Ishikawa (cell line): ENCODE measurements at regions not wholly inside any gene's neighbourhood (a gene's known extent, or its start where the extent isn't known, plus 50 kb on each side); places are given as distances from the start of the nearest gene placed in this dataset.

ENCODE experiments used
- CEBPB ChIP-seq: IDR thresholded peaks from 2 replicates; pipeline ENCODE4 v1.6.1; 2012
- CREB1 ChIP-seq: IDR thresholded peaks from 2 replicates; pipeline ENCODE4 v1.6.1; 2012; ENCODE audit warnings: low read depth
- EGR1 ChIP-seq: IDR thresholded peaks from 2 replicates; pipeline ENCODE4 v1.6.1; 2012
- EP300 ChIP-seq: IDR thresholded peaks from 2 replicates; pipeline ENCODE4 v1.6.1; 2012; ENCODE audit warnings: borderline replicate concordance
- FOXM1 ChIP-seq: IDR thresholded peaks from 2 replicates; pipeline ENCODE4 v1.6.1; 2012; ENCODE audit warnings: low read depth, borderline replicate concordance
- MAX ChIP-seq: IDR thresholded peaks from 2 replicates; pipeline ENCODE4 v1.6.1; 2012
- NFIC ChIP-seq: IDR thresholded peaks from 2 replicates; pipeline ENCODE4 v1.6.1; 2012
- RAD21 ChIP-seq: IDR thresholded peaks from 2 replicates; pipeline ENCODE4 v1.6.1; 2012; ENCODE audit warnings: low read depth
- REST ChIP-seq: IDR thresholded peaks from 2 replicates; pipeline ENCODE4 v1.6.1; 2012; ENCODE audit warnings: low read depth, mild to moderate bottlenecking
- TAF1 ChIP-seq: IDR thresholded peaks from 2 replicates; pipeline ENCODE4 v1.6.1; 2012; ENCODE audit warnings: low read depth, mild to moderate bottlenecking
- TCF12 ChIP-seq: IDR thresholded peaks from 2 replicates; pipeline ENCODE4 v1.6.1; 2012; ENCODE audit warnings: low read depth
- TEAD4 ChIP-seq: IDR thresholded peaks from 2 replicates; pipeline ENCODE4 v1.6.1; 2012
- USF1 ChIP-seq: IDR thresholded peaks from 2 replicates; pipeline ENCODE4 v1.6.1; 2012
- YY1 ChIP-seq: IDR thresholded peaks from 2 replicates; pipeline ENCODE4 v1.6.1; 2012; ENCODE audit warnings: low read depth
- ZBTB7A ChIP-seq: IDR thresholded peaks from 2 replicates; pipeline ENCODE4 v1.6.1; 2012; ENCODE audit warnings: low read depth

- no peak for TF ChIP-seq TAF1
- TF ChIP-seq RAD21, result no peak
- TF ChIP-seq TCF12, result no peak
- no peak for TF ChIP-seq REST
- TF ChIP-seq EGR1, result no peak
- no peak for TF ChIP-seq EP300
- TF ChIP-seq TEAD4, result no peak
- no peak for TF ChIP-seq FOXM1
- TF ChIP-seq NFIC, result no peak
- no peak for TF ChIP-seq CREB1
- no peak for TF ChIP-seq ZBTB7A
- no peak for TF ChIP-seq CEBPB
- TF ChIP-seq USF1, result no peak
- TF ChIP-seq MAX, result no peak
Measured at GRCh38 chr10:121036431-121036830, 185.3 kb downstream of the WDR11 start.

DNA sequence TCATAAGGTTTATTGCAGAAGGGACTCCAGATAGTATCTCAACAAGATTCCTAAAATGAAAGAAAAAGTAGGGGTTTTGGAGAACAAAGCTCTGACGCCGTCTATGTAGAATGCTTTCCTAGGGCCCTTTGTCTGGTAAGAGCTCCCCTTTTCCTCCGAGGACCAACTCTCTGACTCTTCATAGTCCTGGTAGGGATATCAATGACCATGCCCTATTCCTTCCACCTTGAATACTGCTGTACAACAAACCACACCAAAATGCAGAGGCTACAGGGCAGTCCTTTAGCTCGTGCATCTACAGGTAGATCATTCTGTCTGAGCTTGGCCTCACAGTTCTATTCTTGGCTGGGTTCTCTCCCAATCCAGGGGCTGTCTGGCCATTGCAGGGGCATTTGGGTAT is 190.3 kb downstream of the WDR11 start:
- TF ChIP-seq MAX (no peak), RAD21 (no peak), FOXM1 (no peak), ZBTB7A (no peak), CREB1 (no peak), EP300 (no peak), EGR1 (no peak), CEBPB (no peak), USF1 (no peak), TEAD4 (no peak), TCF12 (no peak), YY1 (no peak), REST (no peak), TAF1 (no peak), NFIC (no peak)

- TF ChIP-seq NFIC (no peak), YY1 (no peak), CREB1 (no peak), EP300 (no peak), ZBTB7A (no peak)
Measured at GRCh38 chr10:121041906-121042305, 190.7 kb downstream of the WDR11 start.

- no peak for TF ChIP-seq CREB1
- no peak for TF ChIP-seq TCF12
- TF ChIP-seq TAF1, result no peak
- no peak for TF ChIP-seq CEBPB
- TF ChIP-seq RAD21, result no peak
- TF ChIP-seq ZBTB7A, result no peak
- TF ChIP-seq USF1, result no peak
- TF ChIP-seq YY1, result no peak
- TF ChIP-seq EGR1, result no peak
- TF ChIP-seq FOXM1, result no peak
- TF ChIP-seq EP300, result no peak
- no peak for TF ChIP-seq REST
- TF ChIP-seq MAX, result no peak
Measured at GRCh38 chr10:121042342-121042741, 191.2 kb downstream of the WDR11 start.
